ENCODE measurements at regions not wholly inside any gene's neighbourhood (a gene's known extent, or its start where the extent isn't known, plus 50 kb on each side); places are given as distances from the start of the nearest gene placed in this dataset.

GRCh38 chrX:20988804-20989203 is 385.4 kb upstream of the CNKSR2 start:
- no peak for DNase-seq
- 90 to 98% methylated on average over 2 of the region's 2 CpGs for WGBS, 2 experiments (ENCODE audit: insufficient coverage in 1 of 2, insufficient read length in 1 of 2)
- Histone ChIP-seq H3K9me3 (ENCODE audit: control insufficient read depth, low read length) (no peaks in the 10 kb centered on the region), H3K4me3 (ENCODE audit: low read length) (no peak overlapping the region), H3K36me3 (ENCODE audit: control insufficient read depth, insufficient read depth, low read length) (no peaks in the 10 kb centered on the region), H3K27me3 (ENCODE audit: control insufficient read depth, insufficient read depth, low read length, poor library complexity, severe bottlenecking) (no peaks in the 10 kb centered on the region), H3K9ac (ENCODE audit: extremely low read depth, low read length, poor library complexity, severe bottlenecking) (no peak overlapping the region), H3K4me1 (ENCODE audit: control insufficient read depth, insufficient read depth, low read length) (no peaks in the 10 kb centered on the region), H3K27ac (ENCODE audit: low read depth, low read length) (no peak overlapping the region)
- peaks cover 21% of the 10 kb centered on the region for H3K9me3 Mint-ChIP-seq
- H3K36me3 Mint-ChIP-seq (ENCODE audit: low read depth): peaks cover 3% of the 10 kb centered on the region
- no peaks in the 10 kb centered on the region for H3K4me1 Mint-ChIP-seq
- H3K27me3 Mint-ChIP-seq (ENCODE audit: insufficient read depth): no peaks in the 10 kb centered on the region
- H3K4me3 Mint-ChIP-seq: no peak overlapping the region
- H3K27ac Mint-ChIP-seq: no peak overlapping the region
- no peak for TF ChIP-seq CTCF (conservative IDR thresholded peaks at IDR 0.05)

GRCh38 chrX:20988118-20988517 is 386.1 kb upstream of the CNKSR2 start:
- Histone ChIP-seq H3K9me3 (ENCODE audit: control insufficient read depth, low read length) (no peaks in the 10 kb centered on the region), H3K27ac (ENCODE audit: low read depth, low read length) (no peak overlapping the region), H3K4me3 (ENCODE audit: low read length) (no peak overlapping the region), H3K9ac (ENCODE audit: extremely low read depth, low read length, poor library complexity, severe bottlenecking) (no peak overlapping the region), H3K27me3 (ENCODE audit: control insufficient read depth, insufficient read depth, low read length, poor library complexity, severe bottlenecking) (no peaks in the 10 kb centered on the region), H3K36me3 (ENCODE audit: control insufficient read depth, insufficient read depth, low read length) (no peaks in the 10 kb centered on the region), H3K4me1 (ENCODE audit: control insufficient read depth, insufficient read depth, low read length) (no peaks in the 10 kb centered on the region)
- WGBS, 2 experiments (ENCODE audit: insufficient coverage in 1 of 2, insufficient read length in 1 of 2): 100% methylated on average over 1 of the region's 3 CpGs; no CpG with 5 or more reads in 1 of the 2 experiments
- Mint-ChIP-seq H3K9me3 (peaks cover 21% of the 10 kb centered on the region), H3K36me3 (ENCODE audit: low read depth) (peaks cover 3% of the 10 kb centered on the region), H3K27ac (no peak overlapping the region), H3K4me1 (no peaks in the 10 kb centered on the region), H3K4me3 (no peak overlapping the region), H3K27me3 (ENCODE audit: insufficient read depth) (no peaks in the 10 kb centered on the region)
- no peak for DNase-seq
- no peak for TF ChIP-seq CTCF (conservative IDR thresholded peaks at IDR 0.05)

GRCh38 chrX:20980426-20980825 is 393.8 kb upstream of the CNKSR2 start:
- WGBS, 2 experiments (ENCODE audit: insufficient coverage in 1 of 2, insufficient read length in 1 of 2): no CpG with 5 or more reads among the region's 1 CpG
- TF ChIP-seq CTCF (conservative IDR thresholded peaks at IDR 0.05): no peak
- no peak for DNase-seq

More at GRCh38 chrX:20980426-20980825, 393.8 kb upstream of the CNKSR2 start:
- Mint-ChIP-seq H3K27ac (no peak overlapping the region), H3K27me3 (ENCODE audit: insufficient read depth) (peaks cover 5% of the 10 kb centered on the region), H3K36me3 (ENCODE audit: low read depth) (no peaks in the 10 kb centered on the region), H3K4me3 (no peak overlapping the region), H3K9me3 (peaks cover 2% of the 10 kb centered on the region), H3K4me1 (peaks cover 18% of the 10 kb centered on the region)
- Histone ChIP-seq H3K9me3 (ENCODE audit: control insufficient read depth, low read length) (no peaks in the 10 kb centered on the region), H3K9ac (ENCODE audit: extremely low read depth, low read length, poor library complexity, severe bottlenecking) (no peak overlapping the region), H3K4me3 (ENCODE audit: low read length) (no peak overlapping the region), H3K4me1 (ENCODE audit: control insufficient read depth, insufficient read depth, low read length) (no peaks in the 10 kb centered on the region), H3K36me3 (ENCODE audit: control insufficient read depth, insufficient read depth, low read length) (no peaks in the 10 kb centered on the region), H3K27ac (ENCODE audit: low read depth, low read length) (no peak overlapping the region), H3K27me3 (ENCODE audit: control insufficient read depth, insufficient read depth, low read length, poor library complexity, severe bottlenecking) (no peaks in the 10 kb centered on the region)
